ACC112 (cell line): ENCODE measurements at regions not wholly inside any gene's neighbourhood (a gene's known extent, or its start where the extent isn't known, plus 50 kb on each side); places are given as distances from the start of the nearest gene placed in this dataset.
"Not testable (repeated sequence)": the region's sequence is repeated elsewhere in the genome, so short reads cannot be mapped to it uniquely, and the experiment has no call there.

Experiments used
- H2AFZ ChIP-seq: fragments of 200-600 bp; sonication (generic); one replicate; pipeline ENCODE4 v1.6.0; 2017; ENCODE audit warnings: antibody characterized with exemption, low read length; ENCODE audit not compliant: unreplicated experiment
- H3K27ac ChIP-seq: fragments of 200-600 bp; sonication (generic); 2 replicates; pipeline ENCODE4 v1.5.1; 2014; ENCODE audit warnings: low read depth, mild to moderate bottlenecking, antibody characterized with exemption, low read length, moderate library complexity
- H3K27me3 ChIP-seq: fragments of 200-600 bp; sonication (generic); 2 replicates; pipeline ENCODE4 v1.6.1; 2014; ENCODE audit warnings: mild to moderate bottlenecking, antibody characterized with exemption, low read length, moderate library complexity, mixed read lengths; ENCODE audit not compliant: insufficient read depth
- H3K36me3 ChIP-seq: fragments of 200-600 bp; sonication (generic); 2 replicates; pipeline ENCODE4 v1.6.1; 2016; ENCODE audit warnings: mild to moderate bottlenecking, antibody characterized with exemption, low read length, moderate library complexity, mixed read lengths; ENCODE audit not compliant: insufficient read depth
- H3K4me1 ChIP-seq: fragments of 200-600 bp; sonication (generic); one replicate; pipeline ENCODE4 v1.6.1; 2016; ENCODE audit warnings: low read length, mixed read lengths; ENCODE audit not compliant: insufficient read depth, unreplicated experiment, control insufficient read depth
- H3K4me3 ChIP-seq: fragments of 200-600 bp; sonication (generic); 2 replicates; pipeline ENCODE4 v1.5.1; 2014; ENCODE audit warnings: mild to moderate bottlenecking, low read depth, low read length
- H3K79me2 ChIP-seq: fragments of 200-600 bp; sonication (generic); one replicate; pipeline ENCODE4 v1.6.0; 2016; ENCODE audit warnings: low read length; ENCODE audit not compliant: control insufficient read depth, unreplicated experiment, insufficient read depth

GRCh38 chr3:153246806-153247205 is 84.8 kb downstream of the RAP2B start:
- Histone ChIP-seq H3K36me3 (no peaks in the 10 kb centered on the region), H3K79me2 (no peaks in the 10 kb centered on the region), H2AFZ (peak overlapping the region; percentile 28), H3K27me3 (no peaks in the 10 kb centered on the region), H3K4me1 (peaks cover 10% of the 10 kb centered on the region), H3K4me3 (no peak overlapping the region), H3K27ac (no peak overlapping the region; the same call in 1 of the 2 replicates)

GRCh38 chr3:153247331-153248330 is 85.6 kb downstream of the RAP2B start:
- H3K4me3 ChIP-seq: no peak overlapping the region
- H3K36me3 ChIP-seq: no peaks in the 10 kb centered on the region
- H3K4me1 ChIP-seq: peaks cover 10% of the 10 kb centered on the region
- no peaks in the 10 kb centered on the region for H3K79me2 ChIP-seq
- no peaks in the 10 kb centered on the region for H3K27me3 ChIP-seq
- H2AFZ ChIP-seq: peak overlapping the region; percentile 36
- H3K27ac ChIP-seq: no peak overlapping the region; the same call in 1 of the 2 replicates

GRCh38 chr3:153248835-153249234 is 86.8 kb downstream of the RAP2B start:
- not testable (repeated sequence) for H3K4me1 ChIP-seq, H3K27ac ChIP-seq

GRCh38 chr3:153249906-153250305 is 87.9 kb downstream of the RAP2B start:
- H3K27ac ChIP-seq: no peak overlapping the region
- H3K4me1 ChIP-seq: peaks cover 10% of the 10 kb centered on the region
- H2AFZ ChIP-seq: peak overlapping the region; percentile 46

More at GRCh38 chr3:153248835-153249234, 86.8 kb downstream of the RAP2B start:
- H3K36me3 ChIP-seq, H2AFZ ChIP-seq, H3K27me3 ChIP-seq, H3K4me3 ChIP-seq, H3K79me2 ChIP-seq: not testable (repeated sequence)

GRCh38 chr3:153250446-153250845 is 88.4 kb downstream of the RAP2B start:
- Histone ChIP-seq H2AFZ (peak overlapping the region; percentile 46), H3K27ac (no peak overlapping the region), H3K4me1 (peaks cover 11% of the 10 kb centered on the region), H3K79me2 (no peaks in the 10 kb centered on the region), H3K4me3 (no peak overlapping the region), H3K27me3 (no peaks in the 10 kb centered on the region), H3K36me3 (no peaks in the 10 kb centered on the region)

More at GRCh38 chr3:153249906-153250305, 87.9 kb downstream of the RAP2B start:
- no peaks in the 10 kb centered on the region for H3K27me3 ChIP-seq
- no peaks in the 10 kb centered on the region for H3K36me3 ChIP-seq
- H3K4me3 ChIP-seq: no peak overlapping the region
- no peaks in the 10 kb centered on the region for H3K79me2 ChIP-seq

- no peak overlapping the region for H3K4me3 ChIP-seq
- H2AFZ ChIP-seq: no peak overlapping the region
- no peaks in the 10 kb centered on the region for H3K79me2 ChIP-seq
- no peaks in the 10 kb centered on the region for H3K27me3 ChIP-seq
- H3K36me3 ChIP-seq: no peaks in the 10 kb centered on the region
- no peak overlapping the region for H3K27ac ChIP-seq
- H3K4me1 ChIP-seq: peaks cover 25% of the 10 kb centered on the region
Measured at GRCh38 chr3:153252963-153253362, 90.9 kb downstream of the RAP2B start.

GRCh38 chr3:153254361-153254760 is 92.3 kb downstream of the RAP2B start:
- Histone ChIP-seq H3K4me1 (peaks cover 26% of the 10 kb centered on the region), H3K4me3 (no peak overlapping the region), H3K79me2 (no peaks in the 10 kb centered on the region), H3K36me3 (no peaks in the 10 kb centered on the region), H3K27me3 (no peaks in the 10 kb centered on the region), H2AFZ (no peak overlapping the region), H3K27ac (no peak overlapping the region)

GRCh38 chr3:153257673-153258351 is 95.8 kb downstream of the RAP2B start:
- Histone ChIP-seq H3K27me3 (no peaks in the 10 kb centered on the region), H3K27ac (no peak overlapping the region), H3K79me2 (no peaks in the 10 kb centered on the region)

GRCh38 chr3:153259956-153260355 is 97.9 kb downstream of the RAP2B start:
- H3K27me3 ChIP-seq: no peaks in the 10 kb centered on the region
- H3K36me3 ChIP-seq: no peaks in the 10 kb centered on the region
- H3K4me1 ChIP-seq: peaks cover 31% of the 10 kb centered on the region
- H3K79me2 ChIP-seq: no peaks in the 10 kb centered on the region
- no peak overlapping the region for H3K4me3 ChIP-seq
- no peak overlapping the region for H3K27ac ChIP-seq
- H2AFZ ChIP-seq: peak overlapping the region; percentile 28

More at GRCh38 chr3:153257673-153258351, 95.8 kb downstream of the RAP2B start:
- H3K4me1 ChIP-seq: peaks cover 31% of the 10 kb centered on the region
- peak overlapping the region; percentile 36 for H2AFZ ChIP-seq
- H3K36me3 ChIP-seq: no peaks in the 10 kb centered on the region
- H3K4me3 ChIP-seq: no peak overlapping the region

GRCh38 chr3:153260681-153261080 is 98.7 kb downstream of the RAP2B start:
- no peaks in the 10 kb centered on the region for H3K27me3 ChIP-seq
- no peak overlapping the region for H3K27ac ChIP-seq
- no peak overlapping the region for H3K4me3 ChIP-seq
- peaks cover 28% of the 10 kb centered on the region for H3K4me1 ChIP-seq
- no peaks in the 10 kb centered on the region for H3K36me3 ChIP-seq
- H2AFZ ChIP-seq: peak overlapping the region; percentile 28
- no peaks in the 10 kb centered on the region for H3K79me2 ChIP-seq
